ENCODE measurements at regions not wholly inside any gene's neighbourhood (a gene's known extent, or its start where the extent isn't known, plus 50 kb on each side); places are given as distances from the start of the nearest gene placed in this dataset.

GRCh38 chr18:10197097-10197496 is 257.3 kb upstream of the APCDD1 start:
- TF ChIP-seq, protein P1, sequence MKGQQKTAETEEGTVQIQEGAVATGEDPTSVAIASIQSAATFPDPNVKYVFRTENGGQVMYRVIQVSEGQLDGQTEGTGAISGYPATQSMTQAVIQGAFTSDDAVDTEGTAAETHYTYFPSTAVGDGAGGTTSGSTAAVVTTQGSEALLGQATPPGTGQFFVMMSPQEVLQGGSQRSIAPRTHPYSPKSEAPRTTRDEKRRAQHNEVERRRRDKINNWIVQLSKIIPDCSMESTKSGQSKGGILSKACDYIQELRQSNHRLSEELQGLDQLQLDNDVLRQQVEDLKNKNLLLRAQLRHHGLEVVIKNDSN (IDR thresholded peaks at IDR 0.05): 0 out of 2 replicates have a peak, but pooled peaks have one; percentile 18
- TF ChIP-seq, protein P2, sequence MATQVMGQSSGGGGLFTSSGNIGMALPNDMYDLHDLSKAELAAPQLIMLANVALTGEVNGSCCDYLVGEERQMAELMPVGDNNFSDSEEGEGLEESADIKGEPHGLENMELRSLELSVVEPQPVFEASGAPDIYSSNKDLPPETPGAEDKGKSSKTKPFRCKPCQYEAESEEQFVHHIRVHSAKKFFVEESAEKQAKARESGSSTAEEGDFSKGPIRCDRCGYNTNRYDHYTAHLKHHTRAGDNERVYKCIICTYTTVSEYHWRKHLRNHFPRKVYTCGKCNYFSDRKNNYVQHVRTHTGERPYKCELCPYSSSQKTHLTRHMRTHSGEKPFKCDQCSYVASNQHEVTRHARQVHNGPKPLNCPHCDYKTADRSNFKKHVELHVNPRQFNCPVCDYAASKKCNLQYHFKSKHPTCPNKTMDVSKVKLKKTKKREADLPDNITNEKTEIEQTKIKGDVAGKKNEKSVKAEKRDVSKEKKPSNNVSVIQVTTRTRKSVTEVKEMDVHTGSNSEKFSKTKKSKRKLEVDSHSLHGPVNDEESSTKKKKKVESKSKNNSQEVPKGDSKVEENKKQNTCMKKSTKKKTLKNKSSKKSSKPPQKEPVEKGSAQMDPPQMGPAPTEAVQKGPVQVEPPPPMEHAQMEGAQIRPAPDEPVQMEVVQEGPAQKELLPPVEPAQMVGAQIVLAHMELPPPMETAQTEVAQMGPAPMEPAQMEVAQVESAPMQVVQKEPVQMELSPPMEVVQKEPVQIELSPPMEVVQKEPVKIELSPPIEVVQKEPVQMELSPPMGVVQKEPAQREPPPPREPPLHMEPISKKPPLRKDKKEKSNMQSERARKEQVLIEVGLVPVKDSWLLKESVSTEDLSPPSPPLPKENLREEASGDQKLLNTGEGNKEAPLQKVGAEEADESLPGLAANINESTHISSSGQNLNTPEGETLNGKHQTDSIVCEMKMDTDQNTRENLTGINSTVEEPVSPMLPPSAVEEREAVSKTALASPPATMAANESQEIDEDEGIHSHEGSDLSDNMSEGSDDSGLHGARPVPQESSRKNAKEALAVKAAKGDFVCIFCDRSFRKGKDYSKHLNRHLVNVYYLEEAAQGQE (IDR thresholded peaks at IDR 0.05; ENCODE audit: low read depth): no peak
- TF ChIP-seq ZBTB7A (IDR thresholded peaks at IDR 0.05; ENCODE audit: low read depth) (no peak), TAF1 (IDR thresholded peaks at IDR 0.05; ENCODE audit: low read depth) (no peak), EP300 (IDR thresholded peaks at IDR 0.05; ENCODE audit: borderline replicate concordance) (0 out of 2 replicates have a peak, but pooled peaks have one; percentile 26), FOXM1 (IDR thresholded peaks at IDR 0.05; ENCODE audit: borderline replicate concordance, low read depth) (no peak), RAD21 (IDR thresholded peaks at IDR 0.05; ENCODE audit: low read depth) (no peak; the same call in 1 of the 2 replicates)

Data from Ishikawa (cell line).